Karpas-422 (cell line): ENCODE measurements at regions not wholly inside any gene's neighbourhood (a gene's known extent, or its start where the extent isn't known, plus 50 kb on each side); places are given as distances from the start of the nearest gene placed in this dataset.

Experiments used
- DNase-seq: peaks from one replicate; pipeline ENCODE4 v3.0.0-alpha.2; 2015
- H2AFZ ChIP-seq: fragments of 200-600 bp; sonication (generic); 2 replicates; pipeline ENCODE4 v1.6.1; 2014; ENCODE audit warnings: antibody characterized with exemption, low read length, mixed read lengths
- H3K27ac ChIP-seq: fragments of 200-600 bp; sonication (generic); 2 replicates; pipeline ENCODE4 v1.5.1; 2014; ENCODE audit warnings: mild to moderate bottlenecking, low read length, moderate library complexity
- H3K27me3 ChIP-seq: fragments of 200-600 bp; sonication (generic); 2 replicates; pipeline ENCODE4 v1.6.1; 2014; ENCODE audit warnings: low read length, mixed read lengths
- H3K36me3 ChIP-seq: fragments of 200-600 bp; sonication (generic); 2 replicates; pipeline ENCODE4 v1.6.1; 2014; ENCODE audit warnings: low read length, mixed read lengths; ENCODE audit not compliant: insufficient read depth
- H3K4me1 ChIP-seq: fragments of 200-600 bp; sonication (generic); 2 replicates; pipeline ENCODE4 v1.6.1; 2014; ENCODE audit warnings: mild to moderate bottlenecking, low read length, mixed read lengths
- H3K4me2 ChIP-seq: fragments of 200-600 bp; sonication (generic); 2 replicates; pipeline ENCODE4 v1.6.1; 2014; ENCODE audit warnings: low read length, low read depth, mild to moderate bottlenecking; ENCODE audit not compliant: poor library complexity, severe bottlenecking
- H3K4me3 ChIP-seq: fragments of 200-600 bp; sonication (generic); 2 replicates; pipeline ENCODE4 v1.5.1; 2014; ENCODE audit warnings: mild to moderate bottlenecking, antibody characterized with exemption, low read length, mixed read lengths
- H3K79me2 ChIP-seq: fragments of 200-600 bp; sonication (generic); 2 replicates; pipeline ENCODE4 v1.6.1; 2014; ENCODE audit warnings: mild to moderate bottlenecking, low read length, mixed read lengths
- H3K9ac ChIP-seq: fragments of 200-600 bp; sonication (generic); 2 replicates; pipeline ENCODE4 v1.6.0; 2014; ENCODE audit warnings: low read length
- H3K9me2 ChIP-seq: fragments of 200-600 bp; sonication (generic), shearing (Covaris generic); replicated peaks from 2 replicates; pipeline ENCODE4 v1.6.0; 2014; ENCODE audit warnings: mild to moderate bottlenecking, low read length, moderate library complexity; ENCODE audit not compliant: insufficient read depth
- H3K9me3 ChIP-seq: fragments of 300-700, 200-600 bp; sonication (generic); 2 replicates; pipeline ENCODE4 v1.6.1; 2014; ENCODE audit warnings: low read length, mixed read lengths
- H4K20me1 ChIP-seq: fragments of 200-600 bp; sonication (generic); 2 replicates; pipeline ENCODE4 v1.6.1; 2014; ENCODE audit warnings: mild to moderate bottlenecking, antibody characterized with exemption, low read length, low read depth; ENCODE audit not compliant: insufficient read depth

GRCh38 chr19:16000024-16000663 lies 51.3 kb downstream of the OR10H4 start:
- Histone ChIP-seq H3K4me3 (no peak overlapping the region), H3K27ac (no peak overlapping the region), H3K9ac (no peak overlapping the region), H3K27me3 (no peaks in the 10 kb centered on the region), H3K9me3 (no peaks in the 10 kb centered on the region), H4K20me1 (no peaks in the 10 kb centered on the region), H3K4me1 (peaks cover 9% of the 10 kb centered on the region), H3K9me2 (no peaks in the 10 kb centered on the region), H3K4me2 (no peak overlapping the region), H2AFZ (no peak overlapping the region), H3K79me2 (no peaks in the 10 kb centered on the region), H3K36me3 (no peaks in the 10 kb centered on the region)
- no peak for DNase-seq

GRCh38 chr19:16001481-16002312 lies 52.9 kb downstream of the OR10H4 start:
- no peaks in the 10 kb centered on the region for H3K36me3 ChIP-seq
- H3K4me2 ChIP-seq, result peak overlapping the region; percentile 37
- H3K27me3 ChIP-seq, result no peaks in the 10 kb centered on the region
- H3K27ac ChIP-seq, result no peak overlapping the region
- DNase-seq, result peak; percentile 44
- H3K9ac ChIP-seq, result peak overlapping the region; percentile 18; the same call in 1 of the 2 replicates
- H3K79me2 ChIP-seq, result no peaks in the 10 kb centered on the region
- H3K4me1 ChIP-seq, result peaks cover 9% of the 10 kb centered on the region
- no peaks in the 10 kb centered on the region for H3K9me2 ChIP-seq
- no peaks in the 10 kb centered on the region for H3K9me3 ChIP-seq
- H3K4me3 ChIP-seq, result peak overlapping the region; percentile 38; the same call in 1 of the 2 replicates
- peak overlapping the region; percentile 56; the same call in 1 of the 2 replicates for H2AFZ ChIP-seq
- H4K20me1 ChIP-seq, result no peaks in the 10 kb centered on the region

GRCh38 chr19:16002406-16003384 lies 53.9 kb downstream of the OR10H4 start:
- Histone ChIP-seq H3K4me1 (peaks cover 9% of the 10 kb centered on the region), H3K27me3 (no peaks in the 10 kb centered on the region), H2AFZ (no peak overlapping the region), H4K20me1 (no peaks in the 10 kb centered on the region), H3K79me2 (no peaks in the 10 kb centered on the region), H3K9me3 (no peaks in the 10 kb centered on the region), H3K4me3 (peak overlapping the region; percentile 38; the same call in 1 of the 2 replicates), H3K36me3 (no peaks in the 10 kb centered on the region), H3K9ac (peak overlapping the region; percentile 18; the same call in 1 of the 2 replicates), H3K27ac (no peak overlapping the region), H3K9me2 (no peaks in the 10 kb centered on the region), H3K4me2 (peak overlapping the region; percentile 37)
- no peak for DNase-seq

GRCh38 chr19:16003391-16003790 lies 54.6 kb downstream of the OR10H4 start:
- no peaks in the 10 kb centered on the region for H3K79me2 ChIP-seq

GRCh38 chr19:16005925-16006324 lies 57.1 kb downstream of the OR10H4 start:
- Histone ChIP-seq H3K4me2 (no peak overlapping the region), H3K36me3 (no peaks in the 10 kb centered on the region)
- no peak for DNase-seq

More at GRCh38 chr19:16003391-16003790, 54.6 kb downstream of the OR10H4 start:
- Histone ChIP-seq H3K9me3 (no peaks in the 10 kb centered on the region), H3K27me3 (no peaks in the 10 kb centered on the region), H4K20me1 (no peaks in the 10 kb centered on the region), H3K9me2 (no peaks in the 10 kb centered on the region), H3K4me2 (no peak overlapping the region), H3K9ac (no peak overlapping the region), H3K4me1 (peaks cover 9% of the 10 kb centered on the region), H3K36me3 (no peaks in the 10 kb centered on the region), H3K4me3 (no peak overlapping the region), H3K27ac (no peak overlapping the region), H2AFZ (no peak overlapping the region)
- DNase-seq, result no peak

GRCh38 chr19:16012552-16012951 lies 63.7 kb upstream of the TPM4 start:
- Histone ChIP-seq H3K27me3 (no peaks in the 10 kb centered on the region), H2AFZ (no peak overlapping the region), H3K9me3 (no peaks in the 10 kb centered on the region), H3K9me2 (no peaks in the 10 kb centered on the region), H3K36me3 (no peaks in the 10 kb centered on the region), H3K4me1 (no peaks in the 10 kb centered on the region), H3K27ac (no peak overlapping the region), H4K20me1 (no peaks in the 10 kb centered on the region), H3K4me3 (no peak overlapping the region), H3K4me2 (no peak overlapping the region), H3K9ac (no peak overlapping the region), H3K79me2 (no peaks in the 10 kb centered on the region)
- DNase-seq, result no peak

More at GRCh38 chr19:16005925-16006324, 57.1 kb downstream of the OR10H4 start:
- H3K4me1 ChIP-seq, result peaks cover 9% of the 10 kb centered on the region
- H4K20me1 ChIP-seq, result no peaks in the 10 kb centered on the region
- H3K9ac ChIP-seq, result no peak overlapping the region
- H3K9me3 ChIP-seq, result no peaks in the 10 kb centered on the region
- H3K4me3 ChIP-seq, result no peak overlapping the region
- H3K9me2 ChIP-seq, result no peaks in the 10 kb centered on the region
- no peaks in the 10 kb centered on the region for H3K79me2 ChIP-seq
- H2AFZ ChIP-seq, result no peak overlapping the region
- no peak overlapping the region for H3K27ac ChIP-seq
- H3K27me3 ChIP-seq, result no peaks in the 10 kb centered on the region

- no peak overlapping the region for H3K9ac ChIP-seq
- H4K20me1 ChIP-seq, result no peaks in the 10 kb centered on the region
- no peak overlapping the region for H3K4me2 ChIP-seq
- DNase-seq, result no peak
- no peak overlapping the region for H3K4me3 ChIP-seq
- no peak overlapping the region for H2AFZ ChIP-seq
- no peaks in the 10 kb centered on the region for H3K36me3 ChIP-seq
- no peaks in the 10 kb centered on the region for H3K9me2 ChIP-seq
- no peaks in the 10 kb centered on the region for H3K79me2 ChIP-seq
- H3K4me1 ChIP-seq, result no peaks in the 10 kb centered on the region
- no peaks in the 10 kb centered on the region for H3K9me3 ChIP-seq
- no peaks in the 10 kb centered on the region for H3K27me3 ChIP-seq
- no peak overlapping the region for H3K27ac ChIP-seq
These were observed 63.0 kb upstream of the TPM4 start for GRCh38 chr19:16013181-16013850.
